ENCODE measurements at regions not wholly inside any gene's neighbourhood (a gene's known extent, or its start where the extent isn't known, plus 50 kb on each side); places are given as distances from the start of the nearest gene placed in this dataset.

DNA sequence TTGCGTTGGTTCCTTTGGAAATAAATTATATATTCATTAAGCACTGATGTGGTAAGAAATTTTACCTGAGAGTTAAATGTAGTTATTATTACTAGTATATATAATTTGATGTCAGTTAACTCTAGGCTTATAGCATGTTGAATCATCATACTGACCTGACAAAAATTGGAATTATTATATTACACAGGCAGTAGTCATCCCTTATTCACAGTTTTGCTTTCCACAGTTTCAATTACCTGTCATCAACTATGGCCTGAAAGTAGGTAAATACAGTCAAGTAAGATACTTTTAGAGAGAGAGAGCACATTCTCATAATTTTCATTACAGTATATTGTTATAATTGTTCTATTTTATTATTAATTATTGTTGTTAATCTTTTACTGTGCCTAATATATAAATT, 1074.7 kb downstream of the CDH11 start:
- no peak for DNase-seq (ENCODE audit: low spot score)

DNA sequence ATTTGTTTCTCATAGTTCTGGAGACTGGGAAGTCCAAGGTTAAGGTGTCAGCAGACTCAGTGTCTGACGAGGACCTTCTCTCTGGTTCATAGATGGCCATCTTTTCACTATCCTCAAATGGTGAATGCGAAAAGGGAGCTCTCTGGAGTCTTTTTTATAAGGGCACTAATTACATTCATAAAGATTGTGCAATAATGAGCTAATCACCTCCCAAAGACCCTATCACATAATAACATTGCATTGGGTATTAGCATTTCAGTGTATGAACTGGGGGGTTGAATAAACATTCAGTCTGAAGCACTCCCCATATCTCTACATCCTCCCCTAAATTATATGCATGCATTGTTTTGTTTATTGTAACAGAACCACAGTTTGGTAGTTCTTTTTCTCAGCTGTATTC, 1086.5 kb downstream of the CDH11 start:
- DNase-seq (ENCODE audit: low spot score), result no peak

DNA sequence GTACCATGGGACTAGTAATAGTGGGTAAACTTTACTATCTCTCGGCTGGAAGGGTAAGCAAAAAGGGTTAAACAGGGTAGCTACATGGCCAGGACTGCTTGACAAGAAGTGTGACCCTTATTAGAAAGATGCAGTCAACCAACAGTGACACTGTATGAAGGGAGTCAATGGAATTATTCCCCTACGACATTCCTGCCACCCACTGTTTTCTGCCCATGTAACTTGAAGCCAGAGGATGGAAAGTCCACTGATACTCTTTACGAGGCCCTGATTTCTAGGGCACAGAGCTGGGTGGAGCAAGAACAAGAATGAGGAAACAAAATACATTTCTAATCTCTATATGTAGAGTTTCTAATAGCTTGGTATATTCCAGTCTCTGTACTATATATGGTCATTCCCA, 1102.5 kb downstream of the CDH11 start:
- DNase-seq (ENCODE audit: low spot score), result no peak

DNA sequence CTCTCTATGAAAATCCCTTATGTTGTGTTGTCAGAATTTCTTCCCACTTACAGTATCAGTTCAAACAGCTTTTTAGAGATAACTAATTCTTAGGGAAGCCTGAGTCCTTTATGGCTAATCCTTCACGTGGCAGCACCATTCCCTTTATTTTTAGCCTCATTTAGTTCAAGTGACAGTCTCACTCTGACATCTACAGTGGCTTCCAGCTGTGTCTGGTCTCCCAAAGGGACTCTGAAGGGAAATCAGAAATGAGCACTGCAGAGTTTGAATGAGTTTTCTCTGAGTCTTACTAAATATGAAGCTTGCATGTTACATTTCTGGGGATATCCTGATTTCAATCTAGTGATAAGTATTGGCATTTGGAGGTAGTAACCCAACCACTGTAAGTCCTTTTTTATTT, 1104.1 kb downstream of the CDH11 start:
- no peak for DNase-seq (ENCODE audit: low spot score)

DNA sequence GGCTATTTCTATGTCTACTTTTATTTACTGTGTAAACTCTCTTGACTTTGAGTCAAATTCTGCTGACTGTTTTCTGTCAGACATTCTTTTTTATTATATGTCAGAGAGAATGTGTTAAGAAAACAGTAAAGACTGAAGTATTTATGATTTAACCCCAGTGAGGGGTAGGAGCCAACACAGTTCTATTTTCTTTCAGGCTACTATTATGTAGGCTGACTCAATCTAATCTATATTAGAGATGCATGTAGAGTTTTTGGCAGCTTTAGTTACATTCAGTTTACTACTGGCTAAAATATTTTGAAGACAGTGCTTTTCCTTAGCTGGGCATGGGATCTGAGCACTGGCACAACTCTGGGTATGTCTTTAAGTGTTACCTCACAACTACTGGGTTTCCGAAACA, 1108.0 kb downstream of the CDH11 start:
- peak; percentile 9 for DNase-seq (ENCODE audit: low spot score)

DNA sequence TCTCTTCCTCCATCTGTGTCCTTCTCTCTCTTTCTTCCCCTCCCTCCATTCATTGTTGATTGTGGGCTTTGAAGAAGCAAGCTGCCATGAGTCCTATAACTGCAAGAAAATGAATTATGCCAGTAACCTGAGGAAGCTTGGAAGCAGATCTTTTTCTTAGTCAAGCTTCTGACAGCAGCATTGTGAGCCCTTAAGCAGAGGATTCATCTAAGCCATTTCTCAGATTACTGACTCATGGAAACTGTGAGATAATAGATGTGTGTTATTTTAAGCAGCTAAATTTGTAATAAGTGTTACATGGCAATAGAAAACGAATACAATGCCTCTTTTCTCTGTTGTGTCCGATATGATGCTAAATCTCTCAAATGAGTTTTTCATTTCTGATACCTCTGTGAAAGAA, 1109.7 kb downstream of the CDH11 start:
- peak; percentile 2 for DNase-seq (ENCODE audit: low spot score)

DNA sequence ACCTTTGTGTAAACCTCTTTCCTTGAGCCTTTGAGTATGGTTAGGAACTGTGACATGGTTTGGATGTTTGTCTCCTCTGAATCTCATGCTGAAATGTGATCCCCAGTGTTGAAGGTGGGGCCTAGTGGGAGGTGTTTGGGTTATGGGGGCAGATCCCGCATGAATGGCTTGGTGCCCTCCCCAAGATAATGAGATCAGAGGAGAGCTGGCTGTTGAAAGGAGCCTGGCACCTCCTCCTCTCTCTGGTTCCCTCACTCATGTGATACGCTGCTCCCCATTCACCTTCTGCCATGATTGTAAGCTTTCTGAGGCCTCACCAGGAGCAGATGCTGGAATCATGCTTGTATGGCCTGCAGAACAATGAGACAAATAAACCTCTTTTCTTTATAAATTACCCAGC, 1110.2 kb downstream of the CDH11 start:
- no peak for DNase-seq (ENCODE audit: low spot score)

DNA sequence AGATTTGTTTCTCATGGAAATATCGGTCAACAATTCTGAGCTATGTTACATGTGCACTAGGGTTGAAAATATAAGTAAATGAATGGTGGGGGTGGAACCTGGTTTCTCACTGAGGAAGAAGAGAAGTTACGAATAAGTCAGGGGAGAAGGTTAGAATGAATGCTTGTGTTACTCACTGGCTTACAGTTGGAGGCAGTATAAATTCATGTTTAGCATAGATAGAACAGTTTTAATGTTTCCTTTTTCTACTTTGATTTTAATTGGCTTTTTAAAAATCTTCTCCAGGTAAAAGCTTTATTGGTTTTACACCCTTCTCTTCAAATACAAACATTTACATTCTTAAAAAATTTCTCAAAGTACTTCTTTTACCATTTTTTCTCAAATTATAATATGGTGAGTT, 1113.7 kb downstream of the CDH11 start:
- no peak for DNase-seq (ENCODE audit: low spot score)

DNA sequence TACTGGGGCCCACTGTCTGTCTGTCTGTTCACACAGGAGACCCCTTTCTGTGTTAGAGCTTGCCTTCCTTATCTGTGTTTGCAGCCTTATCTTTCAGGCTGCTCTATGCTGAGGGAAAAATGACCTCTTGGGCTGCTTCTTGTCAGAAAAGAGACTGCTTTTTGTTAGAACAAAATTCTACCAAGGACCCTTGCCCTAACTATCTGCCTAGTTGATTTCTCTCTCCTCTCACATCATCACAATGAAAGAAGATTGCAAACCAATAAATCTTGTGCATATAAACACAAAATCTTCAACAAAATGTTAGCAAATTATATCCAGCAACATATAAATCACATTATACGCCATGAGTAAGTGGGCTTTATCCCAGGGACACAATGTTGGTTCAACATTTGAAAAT, 1117.7 kb downstream of the CDH11 start:
- DNase-seq (ENCODE audit: low spot score), result no peak

DNA sequence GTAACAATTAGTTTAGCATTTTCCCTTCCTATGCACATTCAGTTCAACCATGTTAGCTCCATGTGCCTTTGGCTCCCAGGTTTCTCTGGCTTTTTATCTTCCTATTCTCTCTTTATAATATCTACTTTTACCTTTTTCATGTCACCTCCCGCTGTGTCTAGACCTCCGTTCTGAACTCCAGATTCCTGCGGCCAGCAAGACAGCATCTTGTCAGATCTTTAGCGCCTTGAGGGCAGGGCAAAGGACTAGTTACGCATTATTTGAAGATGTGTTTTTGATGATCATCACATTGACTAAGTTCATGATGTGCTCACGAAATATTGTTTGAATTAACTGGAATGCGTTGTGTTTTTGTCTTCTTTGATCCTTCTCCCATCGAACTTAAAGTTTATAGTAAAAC, 1126.8 kb downstream of the CDH11 start:
- no peak for DNase-seq (ENCODE audit: low spot score)

DNA sequence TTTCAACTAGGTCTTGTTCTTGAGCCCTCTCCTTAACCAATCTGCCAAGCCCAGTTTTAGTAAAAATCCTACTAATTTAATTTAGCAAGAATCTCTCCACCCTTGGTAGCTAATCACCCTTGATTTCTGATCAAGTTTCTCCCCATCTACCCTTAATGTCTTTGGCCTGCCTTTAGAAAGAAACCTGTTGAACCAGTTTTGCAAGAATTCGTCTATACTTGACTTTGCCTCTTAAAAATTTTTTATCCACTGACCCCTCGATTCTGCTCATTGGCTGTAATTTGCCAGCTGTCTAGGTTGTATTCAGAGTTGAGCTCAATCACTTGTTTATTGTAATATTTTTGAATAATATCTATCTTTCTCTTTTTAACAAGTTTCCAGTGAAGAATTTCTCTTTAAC, 1138.5 kb downstream of the CDH11 start:
- DNase-seq (ENCODE audit: low spot score), result no peak

DNA sequence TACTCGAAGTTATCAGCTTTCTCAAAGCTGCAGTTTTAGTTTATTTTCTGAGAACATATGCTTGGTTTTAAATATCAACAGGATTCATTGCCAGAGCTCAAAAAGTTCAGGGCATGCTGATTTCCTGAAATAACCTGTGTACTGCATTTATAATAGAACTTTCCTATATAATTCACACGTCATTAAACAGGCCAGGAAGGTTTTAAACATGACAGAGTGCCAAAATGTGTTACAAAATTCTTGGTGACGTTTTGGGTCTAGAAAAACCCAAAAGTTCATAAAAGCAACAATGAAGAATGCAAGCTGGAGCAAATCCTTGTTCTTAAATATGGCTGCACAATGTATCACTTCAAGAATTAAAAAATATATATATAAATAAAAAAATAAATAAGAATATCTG, 1139.1 kb downstream of the CDH11 start:
- DNase-seq (ENCODE audit: low spot score), result no peak

DNA sequence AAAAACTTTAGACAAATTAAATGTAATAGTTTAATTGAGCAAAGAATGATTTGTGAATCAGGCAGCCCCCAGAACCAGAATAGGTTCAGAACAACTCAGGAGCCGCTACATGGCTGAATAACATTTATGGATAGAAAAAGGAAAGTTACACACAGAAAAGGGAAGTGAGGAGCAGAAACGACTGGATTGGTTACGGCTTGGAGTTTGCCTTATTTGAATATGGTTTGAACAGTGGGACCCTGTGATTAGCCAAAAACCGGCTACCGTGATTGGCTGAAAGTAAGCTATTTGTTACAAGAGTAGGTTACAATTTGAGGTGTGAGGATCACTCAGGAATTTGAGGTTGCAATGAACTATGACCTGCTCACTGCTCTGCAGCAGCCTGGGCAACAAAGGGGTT, 1139.8 kb downstream of the CDH11 start:
- no peak for DNase-seq (ENCODE audit: low spot score)

DNA sequence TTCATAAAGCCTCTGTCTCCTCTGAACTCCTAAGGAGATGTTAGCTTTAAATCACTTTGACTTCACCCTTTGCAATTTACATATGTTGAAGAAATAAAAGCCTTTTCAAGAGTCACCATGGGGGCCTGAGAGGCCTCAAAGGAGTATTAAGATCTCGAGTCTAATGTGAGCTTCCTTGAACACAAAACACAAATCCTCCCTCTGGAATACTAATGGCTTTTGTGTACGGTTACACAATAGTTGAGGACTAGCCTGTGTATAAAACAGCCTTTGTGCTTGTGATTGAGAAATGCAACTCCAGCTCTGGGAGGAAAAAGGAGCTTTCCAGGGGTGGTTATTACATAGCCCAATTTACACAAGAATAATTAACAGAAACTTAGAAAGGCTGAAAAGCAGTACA, 1140.2 kb downstream of the CDH11 start:
- no peak for DNase-seq (ENCODE audit: low spot score)

DNA sequence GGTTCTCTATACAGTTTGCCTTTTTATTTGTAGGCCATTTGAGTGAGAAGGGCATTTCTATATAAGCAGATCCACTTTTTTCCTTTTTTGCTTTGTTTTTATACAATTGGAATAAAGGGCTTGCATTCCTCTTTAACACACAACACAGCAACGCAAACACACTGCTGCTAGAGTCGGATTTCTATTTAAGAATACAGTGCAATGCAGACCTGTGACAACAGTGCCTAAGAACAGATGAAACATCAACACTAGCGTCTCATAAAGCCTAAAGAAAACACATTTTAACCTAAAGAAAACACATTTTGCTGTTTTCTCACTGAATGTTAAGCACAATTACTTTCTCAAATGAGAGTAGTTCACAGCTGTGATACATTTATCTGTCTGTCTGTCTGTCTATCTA, 1141.1 kb downstream of the CDH11 start:
- DNase-seq (ENCODE audit: low spot score), result no peak

DNA sequence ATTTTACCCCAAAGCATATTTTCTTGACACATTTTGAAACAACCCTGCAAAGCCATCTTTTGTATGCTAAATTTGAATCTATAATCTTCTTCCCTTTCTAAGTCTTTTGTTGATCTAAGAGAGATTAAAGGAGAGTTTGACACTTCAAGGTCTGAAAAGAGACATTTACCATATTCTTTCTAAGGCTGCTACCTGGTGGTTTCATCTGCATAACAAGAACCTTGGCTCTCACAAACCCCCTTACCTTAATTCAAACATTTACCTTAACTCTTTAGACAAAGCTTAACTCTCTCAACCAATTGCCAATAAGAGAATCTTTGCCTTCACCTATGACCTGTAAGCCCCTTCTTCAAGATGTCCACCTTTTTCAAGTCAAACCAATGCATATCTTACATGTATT, 1143.6 kb downstream of the CDH11 start:
- DNase-seq (ENCODE audit: low spot score), result no peak

DNA sequence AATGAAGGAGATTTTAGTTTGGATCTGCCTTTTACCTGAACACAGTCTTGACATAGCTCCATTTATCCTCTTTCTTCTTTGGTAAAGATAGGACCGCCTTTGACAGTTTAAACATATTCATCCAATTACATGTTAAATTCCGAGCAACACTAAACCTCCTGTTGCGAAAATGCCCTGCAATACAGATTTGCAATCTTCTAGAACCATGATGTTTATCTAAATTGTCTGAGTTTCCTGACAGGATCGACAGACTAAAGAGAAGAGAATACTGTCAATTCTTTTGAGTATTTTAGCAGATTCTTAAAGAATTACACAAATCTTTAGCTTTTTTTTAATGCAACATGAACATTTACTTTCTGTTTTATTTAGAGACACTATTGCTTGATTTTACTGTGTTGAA, 1145.5 kb downstream of the CDH11 start:
- DNase-seq (ENCODE audit: low spot score), result no peak

DNA sequence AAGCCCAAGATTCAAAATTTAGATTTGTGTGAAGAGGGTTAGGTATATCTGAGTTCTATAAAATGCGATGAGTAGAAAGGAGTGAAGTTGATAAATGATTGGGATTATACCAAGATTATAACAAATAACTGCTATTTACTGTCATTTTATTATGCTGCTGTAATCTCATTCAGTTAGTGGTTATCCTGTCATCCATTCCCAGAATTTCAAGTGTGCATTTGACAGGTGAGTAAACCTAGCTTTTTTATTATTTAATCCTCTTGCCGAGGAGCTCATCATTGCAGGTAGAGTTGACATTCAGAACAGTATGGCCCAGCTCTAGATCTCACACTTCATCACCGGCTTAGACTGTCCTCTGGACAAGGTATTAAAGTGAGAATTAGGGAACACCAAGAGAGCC, 1146.2 kb downstream of the CDH11 start:
- no peak for DNase-seq (ENCODE audit: low spot score)

DNA sequence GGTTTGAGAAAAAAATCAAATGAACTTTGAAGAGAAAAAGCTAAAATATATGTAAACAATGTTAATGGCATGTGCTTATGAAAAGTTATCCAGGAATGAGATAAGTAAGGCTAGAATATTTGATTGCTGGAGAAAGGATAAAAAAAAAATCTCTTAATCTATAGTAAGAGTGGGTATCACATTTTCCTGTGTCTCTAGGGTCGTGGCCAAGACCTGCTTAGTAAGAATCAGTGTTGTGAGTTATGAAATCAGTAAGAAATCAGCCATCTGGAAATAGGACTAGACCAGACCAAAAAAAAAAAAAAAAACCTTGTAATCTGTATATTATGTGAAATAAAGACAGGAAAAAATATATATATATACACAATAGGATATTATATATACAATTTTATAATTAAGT, 1153.9 kb downstream of the CDH11 start:
- no peak for DNase-seq (ENCODE audit: low spot score)

DNA sequence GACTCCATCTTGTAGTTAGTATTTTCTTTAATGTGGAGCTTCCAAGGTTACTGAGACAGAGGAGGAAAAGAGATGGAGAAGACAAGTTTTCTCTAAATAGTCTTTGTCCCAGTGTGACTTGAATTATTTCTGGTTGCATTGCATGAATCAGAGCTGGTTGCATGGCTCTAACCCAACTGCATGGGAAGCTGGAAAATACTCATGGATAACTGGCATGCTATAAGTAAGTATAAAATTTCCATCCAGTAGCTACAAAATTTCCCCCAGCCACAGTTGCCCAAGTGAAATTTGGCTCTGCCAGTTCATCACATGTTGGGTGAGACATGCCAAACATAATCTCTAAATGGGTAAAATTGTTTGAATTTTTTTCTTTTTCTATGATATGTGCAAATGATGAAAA, 1161.5 kb downstream of the CDH11 start:
- no peak for DNase-seq (ENCODE audit: low spot score)

DNA sequence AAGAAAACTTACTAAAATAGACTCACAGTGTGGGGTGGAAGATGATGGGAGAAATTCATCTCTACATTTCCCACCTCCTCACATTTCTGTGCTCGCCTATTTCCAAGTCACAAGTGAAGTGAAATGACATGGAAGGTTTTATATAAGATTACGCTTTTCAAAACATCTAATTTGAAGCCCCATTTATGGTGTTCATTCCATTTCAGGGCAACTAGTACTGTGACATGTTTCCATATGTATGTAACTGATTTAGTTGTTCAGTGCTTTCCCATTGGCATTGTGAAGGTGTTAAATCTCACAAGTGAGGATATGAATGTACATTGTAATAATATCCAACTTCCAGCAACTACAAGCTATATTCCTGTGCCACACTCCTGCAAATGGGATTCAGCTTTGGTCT, 1174.8 kb downstream of the CDH11 start:
- DNase-seq (ENCODE audit: low spot score), result no peak

DNA sequence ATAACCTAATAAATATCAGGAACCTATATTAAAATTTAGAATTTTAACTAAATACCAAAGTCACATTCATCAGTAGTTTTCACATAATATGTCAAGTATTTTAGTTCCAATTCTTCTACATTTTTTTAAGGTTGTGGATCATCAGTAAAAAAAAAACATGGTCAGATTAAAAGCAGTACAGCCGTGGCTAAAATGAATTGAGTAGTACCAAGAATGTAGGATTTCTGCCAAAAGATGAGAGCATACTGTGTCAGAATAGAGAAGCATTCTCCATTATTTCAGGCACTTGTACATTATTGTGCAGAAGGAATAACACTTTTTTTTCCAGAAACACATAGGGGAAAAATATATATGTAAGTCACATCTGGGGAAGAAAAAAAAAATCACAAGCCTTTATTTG, 1176.1 kb downstream of the CDH11 start:
- DNase-seq (ENCODE audit: low spot score), result peak; percentile 6

DNA sequence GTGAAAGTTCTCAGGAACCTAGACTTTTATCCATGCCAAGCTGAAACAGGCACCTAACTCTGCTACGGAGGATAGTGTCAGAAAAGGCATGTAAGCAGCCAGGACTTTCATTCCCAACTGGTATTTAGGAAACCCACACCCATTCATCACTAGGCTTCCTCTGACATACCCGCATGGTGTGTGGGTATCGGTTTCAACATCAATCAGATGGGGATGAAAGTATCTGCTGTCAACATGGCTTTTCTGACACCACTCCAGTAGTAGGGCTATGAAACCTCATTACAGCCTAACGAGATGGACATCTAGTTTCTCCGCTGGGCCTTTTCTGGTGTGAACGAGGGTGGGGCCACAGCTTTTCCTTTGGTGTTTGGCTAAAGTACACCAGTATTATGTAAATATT, 1178.3 kb downstream of the CDH11 start:
- no peak for DNase-seq (ENCODE audit: low spot score)

DNA sequence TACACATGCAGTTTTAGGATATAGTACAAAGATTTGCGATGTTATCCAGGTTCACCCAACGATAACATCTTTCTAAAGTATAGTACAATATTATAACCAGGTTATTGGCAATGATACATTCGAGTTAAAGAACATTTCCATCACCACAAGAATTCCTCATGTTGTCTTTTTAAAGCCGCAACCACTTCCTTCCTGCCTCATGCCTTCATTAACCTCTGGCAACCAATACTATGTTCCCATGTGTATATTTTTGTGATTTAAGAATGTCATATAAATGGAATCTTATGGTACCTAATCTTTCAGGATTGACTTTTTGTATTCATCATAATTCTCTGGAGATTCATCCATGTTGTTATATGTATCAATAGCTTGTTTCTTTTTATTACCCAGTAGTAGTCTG, 1183.2 kb downstream of the CDH11 start:
- no peak for DNase-seq (ENCODE audit: low spot score)

DNA sequence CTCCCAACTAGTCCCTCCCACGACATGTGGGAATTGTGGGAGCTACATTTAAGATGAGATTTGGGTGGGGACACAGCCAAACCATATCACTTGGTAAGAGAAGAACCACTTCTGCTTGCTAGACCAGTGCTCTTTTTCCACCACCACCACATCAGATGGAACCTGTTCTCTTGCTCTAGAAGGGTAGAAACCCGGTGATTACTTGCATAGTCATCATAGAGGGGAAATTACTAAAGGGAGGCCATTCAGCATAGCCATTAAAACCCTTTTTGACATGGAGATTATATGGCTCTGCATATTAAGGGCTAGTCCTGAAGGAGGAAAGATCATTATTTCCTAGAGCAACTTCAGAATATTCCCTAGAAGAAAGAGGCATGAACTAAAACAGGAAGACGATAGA, 1188.0 kb downstream of the CDH11 start:
- no peak for DNase-seq (ENCODE audit: low spot score)

DNA sequence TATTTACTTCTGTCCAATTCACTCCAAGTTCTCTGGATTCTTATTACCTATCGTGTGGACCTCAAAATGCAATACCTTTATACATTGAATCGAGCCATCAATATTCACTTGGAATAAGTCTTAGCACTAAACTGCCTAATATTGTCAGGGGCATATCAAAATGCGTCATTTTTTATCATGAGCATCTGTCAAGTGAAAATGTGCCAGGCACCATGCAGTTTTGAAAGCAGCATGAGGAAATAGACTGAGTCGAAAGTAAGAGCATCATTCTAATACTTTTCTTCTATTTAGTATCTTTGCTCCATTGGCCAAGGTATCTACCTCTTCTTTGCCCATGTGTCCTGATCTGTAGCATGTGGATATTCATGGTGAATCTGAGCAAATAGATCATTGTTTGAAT, 1193.4 kb downstream of the CDH11 start:
- no peak for DNase-seq (ENCODE audit: low spot score)

All from AG08395 (cell line).